GM10847 (cell line): ENCODE measurements at regions not wholly inside any gene's neighbourhood (a gene's known extent, or its start where the extent isn't known, plus 50 kb on each side); places are given as distances from the start of the nearest gene placed in this dataset.

Source experiments
- POLR2A ChIP-seq: IDR thresholded peaks from 2 replicates; pipeline ENCODE4 v1.6.1; 2011; ENCODE audit not compliant: insufficient read length; ENCODE audit errors: extremely low read depth

DNA sequence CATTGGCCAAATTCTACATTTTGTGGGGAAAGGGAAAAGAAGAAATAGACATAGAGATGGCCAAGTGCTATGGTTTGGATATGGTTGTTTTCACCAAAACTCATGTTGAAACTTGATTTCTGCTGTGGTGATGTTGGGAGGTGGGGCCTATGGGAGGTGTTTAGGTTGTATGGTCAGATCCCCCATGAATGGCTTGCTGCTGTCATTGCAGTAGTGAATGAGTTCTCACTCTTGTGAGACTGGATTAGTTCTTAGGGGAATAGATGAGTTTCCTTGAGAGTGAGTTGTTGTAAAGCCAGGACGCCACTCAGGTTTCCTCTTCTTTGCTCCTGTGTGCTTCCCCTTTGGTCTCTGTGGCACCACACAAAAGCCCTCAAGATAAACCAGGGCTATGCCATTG, 242.6 kb upstream of the RFC3 start:
- no peak for TF ChIP-seq POLR2A

DNA sequence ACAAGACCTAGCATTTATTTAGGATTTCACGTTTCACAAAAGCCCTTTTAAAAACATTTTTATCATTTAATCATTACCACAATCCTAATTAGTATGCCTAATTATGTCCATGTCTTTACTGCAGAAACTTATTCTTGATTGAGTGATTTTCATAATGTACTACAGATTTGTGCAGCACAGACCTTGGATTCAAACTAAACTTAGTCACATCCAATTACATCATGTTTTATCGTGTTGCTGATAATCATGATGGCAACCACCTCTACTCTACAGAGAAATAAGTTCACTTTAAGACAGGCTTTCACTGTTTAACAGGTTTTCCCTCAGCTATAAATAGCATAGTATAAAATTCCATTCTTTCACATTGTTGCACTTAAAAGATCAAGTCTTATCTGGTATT, 240.9 kb upstream of the RFC3 start:
- no peak for TF ChIP-seq POLR2A

DNA sequence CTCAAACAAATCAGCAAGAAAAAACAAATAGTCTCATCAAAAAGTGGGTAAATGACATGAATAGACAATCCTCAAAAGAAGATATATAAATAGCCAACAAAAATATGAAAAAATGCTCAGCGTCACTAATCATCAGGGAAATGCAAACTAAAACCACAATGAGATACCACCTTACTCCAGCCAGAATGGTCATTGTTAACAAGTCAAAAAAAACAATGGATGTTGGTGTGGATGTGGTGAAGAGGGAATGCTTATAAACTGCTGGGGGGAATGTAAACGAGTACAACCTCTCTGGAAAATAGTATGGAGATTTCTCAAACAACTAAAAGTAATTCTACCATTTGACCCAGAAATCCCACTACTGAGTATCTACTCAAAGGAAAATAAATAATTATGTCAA, 239.2 kb upstream of the RFC3 start:
- no peak for TF ChIP-seq POLR2A

DNA sequence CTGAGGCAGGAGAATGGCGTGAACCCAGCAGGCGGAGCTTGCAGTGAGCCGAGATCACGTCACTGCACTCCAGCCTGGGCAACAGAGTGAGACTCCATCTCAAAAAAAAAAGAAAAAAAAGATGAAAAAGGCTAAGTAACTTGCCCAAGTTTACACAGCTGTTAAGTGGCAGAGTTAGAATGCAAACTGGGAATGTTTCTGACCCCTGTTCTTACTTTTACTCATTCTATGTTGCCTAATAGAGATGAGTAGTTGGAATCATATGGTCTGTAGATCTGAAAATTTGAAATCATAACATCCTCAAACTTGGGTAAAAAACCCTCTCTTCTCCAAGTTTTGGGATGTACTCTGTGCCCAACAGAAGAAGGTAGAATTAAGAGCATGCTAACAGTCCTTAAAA, 235.8 kb upstream of the RFC3 start:
- no peak for TF ChIP-seq POLR2A

DNA sequence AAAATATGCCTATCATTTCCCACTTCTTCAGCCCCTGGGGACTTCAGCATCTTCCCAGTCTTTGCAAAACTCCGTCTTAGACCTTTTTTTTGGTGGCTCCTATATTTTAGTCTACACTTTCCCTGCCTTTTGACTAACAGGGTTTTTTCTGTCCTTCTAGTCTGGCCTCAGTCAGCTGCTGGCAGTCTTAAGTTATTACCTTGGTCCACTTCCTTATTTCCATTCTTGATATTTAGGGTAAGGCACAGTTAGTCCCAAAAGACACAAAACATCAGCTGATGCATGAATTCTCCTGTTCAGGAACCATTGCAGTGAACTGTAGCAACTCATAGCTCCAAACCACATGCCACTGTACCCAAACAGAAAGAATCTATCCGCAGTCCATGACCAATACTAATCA, 234.6 kb upstream of the RFC3 start:
- TF ChIP-seq POLR2A, result no peak

DNA sequence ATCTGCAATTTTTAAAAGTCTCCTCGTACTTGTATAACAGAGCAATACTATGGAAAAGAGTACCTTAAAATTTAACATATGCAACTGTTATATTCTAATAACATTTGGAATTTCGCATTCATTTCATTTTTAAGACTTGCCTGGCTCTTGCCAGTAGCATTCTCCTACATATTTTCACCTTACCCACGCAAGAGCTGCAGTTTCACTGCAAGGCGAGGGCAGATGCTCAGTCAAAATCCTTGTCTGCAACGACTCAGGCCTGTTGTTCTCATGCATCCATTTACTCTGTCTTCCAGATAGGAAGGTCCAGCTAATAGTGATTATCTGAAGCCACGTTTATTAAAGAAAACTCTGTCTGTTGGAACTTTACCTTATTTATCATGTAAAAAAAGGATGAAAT, 227.0 kb upstream of the RFC3 start:
- no peak for TF ChIP-seq POLR2A

DNA sequence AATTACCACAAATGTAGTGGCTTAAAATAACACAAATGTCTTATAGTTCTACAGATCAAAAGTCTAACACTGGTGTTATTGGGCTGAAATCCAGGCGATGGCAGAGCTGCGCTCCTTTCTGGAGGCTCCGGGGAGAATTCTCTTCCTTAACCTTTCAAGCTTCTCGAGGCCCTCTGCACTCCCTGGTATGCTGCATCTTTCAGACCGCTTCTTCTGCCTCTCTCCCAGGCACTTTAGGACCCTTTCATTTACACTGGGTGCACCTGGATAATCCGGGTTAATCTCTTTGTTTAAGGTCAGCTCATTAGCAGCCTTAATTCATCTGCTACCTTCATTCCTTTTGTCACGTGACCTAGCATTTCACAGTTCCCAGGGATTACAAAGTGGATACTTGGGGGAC, 211.3 kb upstream of the RFC3 start:
- TF ChIP-seq POLR2A, result no peak

DNA sequence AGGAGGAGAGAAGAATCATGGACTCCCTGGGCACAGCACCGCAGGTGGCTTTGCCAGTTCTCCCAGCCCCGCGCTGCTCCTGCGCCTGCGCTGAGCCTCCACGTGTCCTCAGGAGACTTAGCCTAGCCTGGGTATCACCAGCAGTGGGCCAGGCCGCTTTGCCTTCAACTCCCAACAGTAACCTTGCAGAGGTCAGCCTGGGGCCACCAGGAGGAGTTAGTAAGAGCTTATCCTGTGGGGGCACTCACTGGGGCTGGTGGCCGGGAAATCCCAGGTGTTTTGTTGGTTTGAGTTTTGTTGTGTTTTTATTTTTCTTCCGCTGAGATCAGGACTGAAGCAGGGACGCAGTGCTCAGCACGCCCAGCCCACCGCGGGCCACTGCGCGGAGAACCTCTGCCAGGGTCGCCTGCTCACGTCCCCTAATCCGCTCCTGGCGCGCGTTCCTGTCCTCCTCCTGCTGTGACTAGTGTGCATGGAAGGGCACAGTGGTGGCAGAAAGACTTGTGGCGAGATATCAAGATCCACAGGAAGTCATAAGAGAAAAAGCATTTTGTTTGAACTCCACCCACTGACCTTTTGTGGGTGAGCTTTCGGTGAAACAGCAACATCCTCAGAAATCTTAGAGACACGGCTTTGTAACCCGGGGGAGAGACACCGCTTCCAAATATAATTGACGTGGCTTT, 207.4 kb upstream of the RFC3 start:
- no peak for TF ChIP-seq POLR2A

DNA sequence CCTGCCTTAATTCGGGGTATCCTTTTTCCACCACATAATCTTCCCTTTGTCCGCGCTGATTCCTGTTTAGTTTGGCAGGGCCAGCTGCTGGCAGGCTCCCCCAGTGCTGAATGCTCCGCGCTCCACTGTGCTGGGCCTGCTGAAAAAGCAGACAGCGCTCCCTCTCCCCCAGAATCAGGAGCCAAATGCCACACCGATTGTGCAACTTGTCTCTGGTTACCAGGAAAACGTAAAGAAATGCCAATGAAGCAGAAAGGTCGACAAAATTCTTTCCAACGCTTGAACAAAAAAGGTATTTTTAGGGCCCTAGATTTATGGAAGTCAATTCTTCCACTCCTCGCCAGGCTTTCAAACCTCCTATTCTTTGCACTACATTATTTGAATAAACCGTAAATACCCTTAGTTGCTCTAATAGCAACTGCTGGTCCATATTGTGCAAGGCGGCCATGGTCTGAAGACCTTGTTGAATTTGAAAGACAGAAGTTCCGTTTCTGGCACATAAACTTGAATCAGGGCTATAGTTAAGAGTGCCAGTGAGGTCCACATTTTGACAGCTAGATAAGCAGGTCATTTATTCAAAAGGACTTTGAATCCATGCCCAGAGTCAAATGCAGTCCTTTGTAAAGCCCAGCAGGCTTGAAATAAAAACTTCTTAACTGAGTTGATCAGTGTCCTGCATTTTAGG, 206.7 kb upstream of the RFC3 start:
- no peak for TF ChIP-seq POLR2A

DNA sequence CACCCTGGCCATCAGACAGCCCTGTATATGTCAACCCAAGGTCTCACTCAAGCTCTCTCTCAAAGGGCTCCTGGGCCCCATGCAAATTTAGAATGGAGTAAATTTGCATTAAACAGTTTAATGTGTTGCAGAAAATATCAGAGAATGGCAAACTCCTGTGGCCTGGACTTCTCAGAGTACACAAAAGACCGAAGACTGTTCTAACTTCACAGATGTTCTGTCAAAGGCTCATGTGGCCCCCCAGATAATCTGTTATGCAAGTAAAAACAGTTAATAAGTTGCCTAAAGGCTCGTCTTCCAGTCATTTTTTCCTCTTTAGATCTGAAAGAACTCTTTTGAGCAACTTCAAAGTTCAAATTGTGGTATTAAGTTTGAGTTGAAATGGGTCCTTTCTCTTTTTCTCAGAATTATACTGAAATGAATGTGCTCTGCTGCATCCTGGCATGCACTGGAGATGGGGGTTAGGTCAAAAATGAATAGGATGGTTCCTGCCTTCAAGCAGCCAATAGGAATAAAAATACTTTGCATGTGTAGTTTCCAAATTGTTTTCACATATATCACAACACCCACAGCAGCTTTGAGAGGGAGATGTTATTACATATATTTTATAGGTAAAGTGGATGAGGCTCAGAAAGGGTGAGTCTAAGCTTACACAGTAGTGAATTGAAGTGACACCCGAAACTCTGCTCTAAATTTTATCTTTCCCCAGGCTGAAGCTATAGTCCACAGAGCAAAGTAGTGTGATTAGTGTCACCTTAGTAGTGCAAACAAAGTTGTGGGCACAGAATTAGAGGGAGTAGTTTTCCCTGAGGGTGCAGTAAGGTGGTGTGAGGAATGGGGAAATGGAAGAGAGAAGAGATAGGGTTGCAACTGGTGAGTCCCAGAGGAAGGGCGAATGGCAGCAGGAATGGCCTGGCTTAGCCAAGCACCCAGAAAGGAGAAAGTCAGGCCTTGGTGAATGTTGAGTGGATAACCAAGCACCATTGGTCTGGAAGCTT, 205.0 kb upstream of the RFC3 start:
- no peak for TF ChIP-seq POLR2A

DNA sequence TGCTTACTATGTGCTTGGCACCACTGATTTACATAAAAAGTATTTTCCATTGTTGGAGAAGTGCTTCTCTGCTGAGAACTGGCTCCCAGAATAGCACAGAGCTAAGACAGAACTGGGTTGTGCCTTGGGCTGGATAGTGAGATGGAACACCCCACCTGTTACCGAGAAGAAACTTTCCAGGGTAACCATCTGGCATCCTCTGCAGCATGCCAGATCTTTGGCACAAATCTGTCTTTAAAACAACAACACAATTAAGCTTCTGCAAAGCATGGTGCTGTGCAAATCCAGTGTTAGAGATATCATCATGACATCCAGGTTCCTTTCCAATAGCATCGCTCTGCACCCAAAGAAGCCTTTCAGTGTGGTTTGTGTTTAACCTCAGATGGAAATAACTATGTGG, 202.5 kb upstream of the RFC3 start:
- TF ChIP-seq POLR2A, result no peak

DNA sequence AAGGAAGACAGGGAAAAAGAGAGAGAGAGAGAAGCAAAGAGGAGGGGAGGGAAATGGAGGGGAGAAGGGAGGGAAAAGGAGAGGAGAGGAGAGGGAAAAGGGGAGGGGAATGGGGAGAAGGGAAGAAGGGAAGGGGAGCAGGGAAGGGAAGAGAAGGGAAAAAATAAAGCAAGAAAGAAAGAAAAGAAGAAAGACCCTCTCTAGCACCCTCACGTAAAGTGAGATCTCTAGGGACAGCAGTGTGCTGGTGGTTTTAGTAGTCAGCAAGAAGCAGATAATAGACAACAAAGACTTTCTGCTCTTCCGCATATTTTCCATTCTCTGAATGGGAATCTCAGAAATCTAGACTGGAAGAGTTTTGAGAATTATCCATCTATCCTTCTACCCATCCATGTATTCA, 201.8 kb upstream of the RFC3 start:
- no peak for TF ChIP-seq POLR2A

DNA sequence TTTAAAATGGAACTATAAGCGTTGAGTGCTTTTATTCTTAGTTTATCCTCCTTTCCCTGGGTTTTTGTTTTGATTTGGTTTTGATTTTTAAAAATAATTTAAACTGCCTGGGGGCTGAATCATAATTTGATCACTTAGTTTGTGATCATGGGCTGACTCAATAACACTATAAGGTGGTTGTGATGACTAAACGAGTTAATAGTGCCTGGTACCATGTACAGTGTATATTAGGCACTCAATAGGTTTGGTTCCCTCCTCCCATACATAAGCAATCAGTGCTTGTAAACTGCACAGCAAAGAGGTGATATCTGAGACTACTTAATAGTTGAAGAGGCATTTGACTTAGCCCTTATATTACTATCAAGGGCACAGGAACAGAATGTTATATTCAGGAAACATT, 200.9 kb upstream of the RFC3 start:
- TF ChIP-seq POLR2A, result no peak

DNA sequence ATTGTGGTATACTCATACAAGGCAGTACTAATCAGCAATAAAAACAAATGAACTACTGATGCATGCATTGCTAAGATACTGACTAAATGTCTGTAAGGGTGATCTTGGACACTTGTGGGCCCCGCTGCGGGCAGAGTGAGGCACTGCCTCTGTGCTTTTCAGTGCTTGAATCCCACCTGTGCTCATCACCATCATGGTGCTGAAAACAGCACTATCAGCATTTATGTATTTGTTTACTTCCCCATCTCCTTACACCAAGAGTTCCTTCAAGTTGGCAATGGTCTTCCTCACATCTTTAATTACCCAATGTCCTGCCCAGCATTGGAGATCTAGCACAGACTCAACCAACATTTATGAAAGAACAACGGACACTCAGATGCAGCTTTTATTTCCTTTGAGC, 193.7 kb upstream of the RFC3 start:
- no peak for TF ChIP-seq POLR2A

DNA sequence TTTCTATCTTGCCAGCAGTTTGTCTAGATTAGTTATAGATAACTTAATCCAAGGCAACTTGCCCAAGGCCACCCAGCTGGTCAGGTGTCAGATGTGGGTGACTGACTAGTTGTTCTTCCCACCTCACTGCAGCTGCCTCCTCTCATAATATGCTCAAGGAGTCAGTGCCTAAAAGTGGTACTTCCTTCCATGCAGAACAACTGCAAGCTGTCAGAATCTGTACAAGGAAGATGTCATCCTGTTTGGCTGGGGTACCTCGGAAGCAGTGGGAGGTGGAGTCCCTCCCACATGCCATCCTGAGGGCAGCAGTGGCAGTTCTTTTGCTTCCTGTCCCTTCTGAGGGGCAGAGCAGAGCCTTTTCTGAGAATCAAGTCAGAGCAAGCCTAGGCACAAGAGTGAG, 193.2 kb upstream of the RFC3 start:
- no peak for TF ChIP-seq POLR2A

DNA sequence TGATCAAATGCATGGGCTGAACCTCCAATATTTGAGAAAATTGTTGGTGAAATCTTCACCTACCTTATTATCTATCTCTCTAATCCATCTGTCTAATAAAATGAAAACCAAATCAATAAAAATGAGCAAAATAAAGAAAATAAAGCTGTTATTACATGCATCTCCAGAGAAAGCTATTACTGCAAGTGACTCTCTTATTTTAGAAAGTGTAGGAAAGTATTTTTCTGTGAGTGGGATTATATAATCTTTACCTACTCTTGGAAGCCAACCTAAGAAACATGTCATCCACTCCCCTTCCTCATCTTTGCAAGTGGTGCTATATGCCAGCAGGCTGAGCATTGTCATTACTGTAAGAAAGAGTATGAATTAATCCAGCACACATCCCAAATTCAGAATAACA, 191.5 kb upstream of the RFC3 start:
- no peak for TF ChIP-seq POLR2A

DNA sequence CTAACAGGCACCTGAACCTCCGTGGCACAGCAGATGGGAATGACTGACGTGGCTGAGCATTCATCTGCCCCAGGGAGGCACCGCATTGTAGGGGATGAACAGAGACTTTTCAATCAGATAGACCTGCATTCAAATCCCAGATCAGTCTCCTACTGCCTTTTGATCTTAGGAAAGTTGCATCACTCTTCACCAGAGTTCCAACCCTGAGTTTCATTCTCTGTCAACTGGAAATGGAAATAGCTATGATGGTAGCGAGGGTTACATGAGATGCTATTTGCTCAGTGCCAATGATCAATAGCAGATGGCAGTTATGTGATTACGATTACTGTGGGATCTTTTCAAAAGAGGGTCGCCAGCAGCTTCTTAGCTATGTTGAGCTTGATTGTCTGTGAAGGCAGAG, 189.3 kb upstream of the RFC3 start:
- no peak for TF ChIP-seq POLR2A
